ENCODE measurements at regions not wholly inside any gene's neighbourhood (a gene's known extent, or its start where the extent isn't known, plus 50 kb on each side); places are given as distances from the start of the nearest gene placed in this dataset.

GRCh38 chr22:48169227-48169626, 1406.8 kb downstream of the TBC1D22A start:
- TF ChIP-seq CTCF (IDR thresholded peaks at IDR 0.05), result no peak
- TF ChIP-seq EZH2 (IDR thresholded peaks at IDR 0.05; ENCODE audit: borderline replicate concordance, insufficient read depth, low read depth, low read length, poor library complexity, severe bottlenecking), result no peak
